Calu3 (cell line): ENCODE measurements at regions not wholly inside any gene's neighbourhood (a gene's known extent, or its start where the extent isn't known, plus 50 kb on each side); places are given as distances from the start of the nearest gene placed in this dataset.

Experiments used
- BruUV-seq: library from RNA; stranded (reverse); fragments of 400-500 nt; replicated peaks from 2 replicates; lab custom pipeline; 2021; lab: Mats Ljungman, UMichigan
- CTCF ChIA-PET: fragments of 300-600 bp; sonication (Branson Sonifier 250); formaldehyde crosslinking; loops from one replicate; lab custom pipeline; 2022; ENCODE audit warnings: antibody characterized with exemption; lab: Charles Lee
- DNase-seq: peaks from one replicate; pipeline ENCODE4 v3.0.0; 2022
- H3K27ac Mint-ChIP-seq: one replicate; pipeline ENCODE4 v1.8.0; 2022; ENCODE audit warnings: mixed read lengths; ENCODE audit not compliant: unreplicated experiment
- H3K27me3 Mint-ChIP-seq: one replicate; pipeline ENCODE4 v1.8.0; 2022; ENCODE audit warnings: mixed read lengths; ENCODE audit not compliant: unreplicated experiment
- H3K36me3 Mint-ChIP-seq: one replicate; pipeline ENCODE4 v1.8.0; 2022; ENCODE audit warnings: mild to moderate bottlenecking, moderate library complexity, mixed read lengths; ENCODE audit not compliant: insufficient read depth, unreplicated experiment
- H3K4me1 Mint-ChIP-seq: one replicate; pipeline ENCODE4 v1.8.0; 2022; ENCODE audit warnings: mild to moderate bottlenecking, low read depth, mixed read lengths; ENCODE audit not compliant: unreplicated experiment
- H3K4me3 Mint-ChIP-seq: one replicate; pipeline ENCODE4 v1.8.0; 2022; ENCODE audit warnings: mild to moderate bottlenecking, low read depth, moderate library complexity, mixed read lengths; ENCODE audit not compliant: unreplicated experiment
- H3K9me3 Mint-ChIP-seq: one replicate; pipeline ENCODE4 v1.8.0; 2022; ENCODE audit warnings: low read depth, mixed read lengths; ENCODE audit not compliant: unreplicated experiment
- intact Hi-C: fragments of 100-400 bp; cut with micrococcal nuclease; formaldehyde crosslinking; loops from one replicate; pipeline ENCODE4 v1.10.0; 2022; ENCODE audit not compliant: unreplicated experiment
- TF ChIP-seq, protein P1 (sequence below): fragments of 200-600 bp; IDR thresholded peaks from one replicate; pipeline ENCODE4 v1.8.0; 2022; ENCODE audit warnings: antibody characterized with exemption; ENCODE audit not compliant: unreplicated experiment

DNA sequence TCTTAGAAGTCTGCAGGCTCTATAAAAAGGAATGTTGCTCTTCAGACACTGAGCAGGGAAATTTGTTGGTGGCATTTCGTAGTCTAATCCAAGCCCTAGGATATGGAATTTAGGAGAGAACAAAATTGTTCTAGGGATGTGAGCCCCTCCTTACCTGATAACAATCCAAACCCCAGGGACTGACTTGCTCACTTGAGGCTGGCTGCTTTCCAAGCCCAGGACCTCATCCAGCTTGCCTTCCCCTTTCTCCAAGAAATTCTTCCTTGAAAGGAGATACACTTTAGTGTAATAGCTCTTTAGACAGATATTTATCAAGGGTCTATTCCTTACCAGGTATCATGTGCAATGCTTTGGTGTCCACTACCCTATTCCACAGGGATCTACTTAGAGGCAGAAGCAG is 279.8 kb downstream of the C1D start:
- Mint-ChIP-seq H3K36me3 (no peaks in the 10 kb centered on the region), H3K27ac (no peak overlapping the region), H3K27me3 (peaks cover 40% of the 10 kb centered on the region), H3K9me3 (no peaks in the 10 kb centered on the region), H3K4me3 (no peak overlapping the region), H3K4me1 (no peaks in the 10 kb centered on the region)
- BruUV-seq = no TSS peak
- no peak for DNase-seq
- intact Hi-C loops = no loop called here
- TF ChIP-seq, protein P1, sequence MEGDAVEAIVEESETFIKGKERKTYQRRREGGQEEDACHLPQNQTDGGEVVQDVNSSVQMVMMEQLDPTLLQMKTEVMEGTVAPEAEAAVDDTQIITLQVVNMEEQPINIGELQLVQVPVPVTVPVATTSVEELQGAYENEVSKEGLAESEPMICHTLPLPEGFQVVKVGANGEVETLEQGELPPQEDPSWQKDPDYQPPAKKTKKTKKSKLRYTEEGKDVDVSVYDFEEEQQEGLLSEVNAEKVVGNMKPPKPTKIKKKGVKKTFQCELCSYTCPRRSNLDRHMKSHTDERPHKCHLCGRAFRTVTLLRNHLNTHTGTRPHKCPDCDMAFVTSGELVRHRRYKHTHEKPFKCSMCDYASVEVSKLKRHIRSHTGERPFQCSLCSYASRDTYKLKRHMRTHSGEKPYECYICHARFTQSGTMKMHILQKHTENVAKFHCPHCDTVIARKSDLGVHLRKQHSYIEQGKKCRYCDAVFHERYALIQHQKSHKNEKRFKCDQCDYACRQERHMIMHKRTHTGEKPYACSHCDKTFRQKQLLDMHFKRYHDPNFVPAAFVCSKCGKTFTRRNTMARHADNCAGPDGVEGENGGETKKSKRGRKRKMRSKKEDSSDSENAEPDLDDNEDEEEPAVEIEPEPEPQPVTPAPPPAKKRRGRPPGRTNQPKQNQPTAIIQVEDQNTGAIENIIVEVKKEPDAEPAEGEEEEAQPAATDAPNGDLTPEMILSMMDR = no peak
- CTCF ChIA-PET = no interaction called here

DNA sequence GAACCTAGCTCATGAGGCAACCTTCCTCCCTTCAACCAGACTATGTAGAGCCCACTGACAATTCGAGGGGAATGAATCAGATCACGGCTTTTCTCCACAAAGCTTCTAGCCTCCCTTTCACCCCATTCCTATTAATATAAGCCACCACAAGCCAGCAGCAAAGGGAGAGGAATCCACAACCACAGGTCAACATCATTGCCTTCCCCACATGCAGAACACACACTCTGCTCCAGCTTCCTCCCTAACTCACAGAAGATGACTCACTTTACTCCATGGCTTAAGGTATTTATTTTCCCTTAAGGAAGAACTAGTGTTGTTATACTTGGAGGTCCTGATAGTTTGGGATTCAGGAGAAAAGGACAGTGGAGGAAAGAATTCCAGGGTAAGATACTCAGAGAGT is 272.2 kb downstream of the C1D start:
- intact Hi-C loops = no loop called here
- no peaks in the 10 kb centered on the region for H3K36me3 Mint-ChIP-seq
- no peaks in the 10 kb centered on the region for H3K9me3 Mint-ChIP-seq
- TF ChIP-seq, protein P1 = no peak
- BruUV-seq = no TSS peak
- DNase-seq = no peak
- CTCF ChIA-PET = no interaction called here
- no peak overlapping the region for H3K4me3 Mint-ChIP-seq
- peaks cover 20% of the 10 kb centered on the region for H3K27me3 Mint-ChIP-seq
- H3K4me1 Mint-ChIP-seq = peaks cover 8% of the 10 kb centered on the region
- no peak overlapping the region for H3K27ac Mint-ChIP-seq

DNA sequence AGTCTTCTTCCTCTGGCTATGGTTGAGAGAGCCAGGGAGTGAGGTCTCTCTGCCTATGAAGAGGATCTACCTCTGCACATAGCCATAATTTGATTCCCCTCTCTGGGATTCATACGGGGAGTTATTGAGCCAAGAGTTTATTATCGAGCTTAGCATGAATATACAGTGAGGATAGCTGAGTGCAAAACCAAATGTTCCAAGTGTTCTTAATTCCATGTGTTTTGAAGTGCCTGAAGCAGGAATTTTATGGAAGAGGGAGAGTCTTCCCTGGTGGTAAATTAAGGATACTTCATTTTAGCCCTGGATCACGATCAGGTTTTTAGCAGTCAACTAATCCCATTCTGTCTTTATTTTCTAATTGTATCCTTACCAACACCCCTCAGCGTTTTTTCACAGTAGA is 270.6 kb downstream of the C1D start:
- intact Hi-C loops = no loop called here
- no peaks in the 10 kb centered on the region for H3K36me3 Mint-ChIP-seq
- peaks cover 20% of the 10 kb centered on the region for H3K27me3 Mint-ChIP-seq
- no peak overlapping the region for H3K4me3 Mint-ChIP-seq
- no peak for DNase-seq
- H3K27ac Mint-ChIP-seq = no peak overlapping the region
- TF ChIP-seq, protein P1 = no peak
- no TSS peak for BruUV-seq
- H3K4me1 Mint-ChIP-seq = peaks cover 8% of the 10 kb centered on the region
- CTCF ChIA-PET = no interaction called here
- no peaks in the 10 kb centered on the region for H3K9me3 Mint-ChIP-seq

DNA sequence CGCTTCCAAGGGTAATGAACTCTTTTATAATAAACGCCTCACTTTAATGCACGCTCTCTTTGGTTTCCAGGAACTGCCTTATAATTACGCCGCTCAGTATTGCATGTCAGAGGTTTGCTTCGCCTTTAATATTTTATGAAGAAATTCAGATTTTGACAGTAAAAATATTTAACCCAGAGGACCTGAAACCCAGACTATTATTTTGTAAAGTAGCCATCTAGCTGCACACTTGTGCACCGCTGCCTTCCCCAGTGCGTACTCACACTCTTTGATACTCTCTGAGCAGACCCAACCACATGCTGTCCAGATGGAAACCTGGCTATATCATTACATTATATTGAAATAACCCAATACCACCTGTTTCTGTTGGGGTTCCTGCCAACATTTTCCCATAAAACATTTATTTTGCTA is 270.1 kb downstream of the C1D start:
- no peak for DNase-seq
- no peak overlapping the region for H3K27ac Mint-ChIP-seq
- no peaks in the 10 kb centered on the region for H3K9me3 Mint-ChIP-seq
- BruUV-seq = no TSS peak
- H3K4me1 Mint-ChIP-seq = peaks cover 8% of the 10 kb centered on the region
- peaks cover 20% of the 10 kb centered on the region for H3K27me3 Mint-ChIP-seq
- H3K36me3 Mint-ChIP-seq = no peaks in the 10 kb centered on the region
- no peak overlapping the region for H3K4me3 Mint-ChIP-seq
- TF ChIP-seq, protein P1 = no peak
- CTCF ChIA-PET = no interaction called here
- intact Hi-C loops = no loop called here
